LNCAP (cell line): ENCODE measurements at regions not wholly inside any gene's neighbourhood (a gene's known extent, or its start where the extent isn't known, plus 50 kb on each side); places are given as distances from the start of the nearest gene placed in this dataset.

Experiments
- CTCF ChIP-seq: fragments of 450-650 bp; IDR thresholded peaks from 2 replicates; pipeline ENCODE4 v1.5.1; 2017; ENCODE audit warnings: mild to moderate bottlenecking

- TF ChIP-seq CTCF = no peak
Observed at GRCh38 chr11:33434294-33434693, 177.1 kb downstream of the HIPK3 start.

- no peak for TF ChIP-seq CTCF
Observed at GRCh38 chr11:33420959-33421566, 163.9 kb downstream of the HIPK3 start.

- TF ChIP-seq CTCF = no peak
Observed at GRCh38 chr11:33419924-33420323, 162.7 kb downstream of the HIPK3 start.

GRCh38 chr11:33417121-33417520 is 159.9 kb downstream of the HIPK3 start:
- no peak for TF ChIP-seq CTCF

GRCh38 chr11:33413301-33413700 is 156.1 kb downstream of the HIPK3 start:
- TF ChIP-seq CTCF = no peak

GRCh38 chr11:33412241-33412640 is 155.1 kb downstream of the HIPK3 start:
- no peak for TF ChIP-seq CTCF

GRCh38 chr11:33411751-33412150 is 154.6 kb downstream of the HIPK3 start:
- no peak for TF ChIP-seq CTCF
